PC-3 (cell line): ENCODE measurements at regions not wholly inside any gene's neighbourhood (a gene's known extent, or its start where the extent isn't known, plus 50 kb on each side); places are given as distances from the start of the nearest gene placed in this dataset.

ENCODE experiments used
- EZH2 ChIP-seq: fragments of 300-600 bp; sonication (generic); IDR thresholded peaks from one replicate; pipeline ENCODE4 v1.6.1; 2017; ENCODE audit warnings: antibody characterized with exemption, mild to moderate bottlenecking, low read length; ENCODE audit not compliant: unreplicated experiment
- EZH2phosphoT487 ChIP-seq: fragments of 300-600 bp; sonication (generic); IDR thresholded peaks from 2 replicates; pipeline ENCODE4 v1.6.1; 2018; ENCODE audit warnings: mild to moderate bottlenecking, antibody characterized with exemption, low read length, borderline replicate concordance
- TF ChIP-seq, protein P1 (sequence below): fragments of 300-600 bp; sonication (generic); conservative IDR thresholded peaks from 2 replicates; pipeline ENCODE4 v1.5.1; 2017; ENCODE audit warnings: antibody characterized with exemption, low read depth, mild to moderate bottlenecking, low read length

GRCh38 chr3:68448510-68449383 is 483.6 kb downstream of the TAFA4 start:
- TF ChIP-seq, protein P1, sequence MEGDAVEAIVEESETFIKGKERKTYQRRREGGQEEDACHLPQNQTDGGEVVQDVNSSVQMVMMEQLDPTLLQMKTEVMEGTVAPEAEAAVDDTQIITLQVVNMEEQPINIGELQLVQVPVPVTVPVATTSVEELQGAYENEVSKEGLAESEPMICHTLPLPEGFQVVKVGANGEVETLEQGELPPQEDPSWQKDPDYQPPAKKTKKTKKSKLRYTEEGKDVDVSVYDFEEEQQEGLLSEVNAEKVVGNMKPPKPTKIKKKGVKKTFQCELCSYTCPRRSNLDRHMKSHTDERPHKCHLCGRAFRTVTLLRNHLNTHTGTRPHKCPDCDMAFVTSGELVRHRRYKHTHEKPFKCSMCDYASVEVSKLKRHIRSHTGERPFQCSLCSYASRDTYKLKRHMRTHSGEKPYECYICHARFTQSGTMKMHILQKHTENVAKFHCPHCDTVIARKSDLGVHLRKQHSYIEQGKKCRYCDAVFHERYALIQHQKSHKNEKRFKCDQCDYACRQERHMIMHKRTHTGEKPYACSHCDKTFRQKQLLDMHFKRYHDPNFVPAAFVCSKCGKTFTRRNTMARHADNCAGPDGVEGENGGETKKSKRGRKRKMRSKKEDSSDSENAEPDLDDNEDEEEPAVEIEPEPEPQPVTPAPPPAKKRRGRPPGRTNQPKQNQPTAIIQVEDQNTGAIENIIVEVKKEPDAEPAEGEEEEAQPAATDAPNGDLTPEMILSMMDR: no peak
- TF ChIP-seq EZH2 (no peak), EZH2phosphoT487 (no peak)
